ENCODE measurements at regions not wholly inside any gene's neighbourhood (a gene's known extent, or its start where the extent isn't known, plus 50 kb on each side); places are given as distances from the start of the nearest gene placed in this dataset.

DNA sequence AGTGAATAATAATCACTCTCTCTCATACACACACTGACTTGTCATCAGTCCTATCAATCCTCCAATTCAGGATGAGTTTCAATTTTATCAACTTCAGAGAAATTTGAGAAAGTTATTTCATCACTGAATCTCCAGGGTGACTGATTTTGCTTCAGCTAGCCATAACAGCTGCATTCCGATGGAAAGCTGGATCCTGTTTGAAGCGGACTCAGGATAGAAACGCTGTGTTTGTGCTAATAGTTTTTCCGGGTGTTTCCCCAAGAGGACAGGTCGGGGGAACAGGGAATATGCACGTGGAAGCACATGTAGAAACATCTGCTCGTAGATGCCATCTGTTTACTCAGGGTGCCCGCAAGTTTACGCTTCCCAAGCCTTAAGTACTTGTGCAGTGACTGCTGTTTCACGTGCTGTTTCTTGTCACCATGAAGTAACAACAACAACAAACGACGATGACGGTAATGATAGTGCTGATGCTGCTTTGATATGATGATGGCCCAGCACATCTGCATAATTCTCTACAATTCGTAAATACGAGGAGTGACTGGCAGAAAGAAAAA, 263.7 kb upstream of the DAPK1 start:
- no peak overlapping the region for H3K9ac ChIP-seq (ENCODE audit: low read length)
- no peaks in the 10 kb centered on the region for H3K79me2 ChIP-seq (ENCODE audit: low read length)
- no peaks in the 10 kb centered on the region for H3K4me1 ChIP-seq (ENCODE audit: insufficient read depth, low read length)
- H3K4me3 ChIP-seq (ENCODE audit: low read length) = no peak overlapping the region
- intact Hi-C loops (cut with micrococcal nuclease) = no loop called here
- BruUV-seq (replicated peaks) = no TSS peak
- no peak overlapping the region for H2AFZ ChIP-seq (ENCODE audit: low read length)
- no peaks in the 10 kb centered on the region for H3K36me3 ChIP-seq (ENCODE audit: low read depth, low read length)
- CTCF ChIA-PET = no interaction called here
- no peaks in the 10 kb centered on the region for H3K9me2 ChIP-seq (replicated peaks; ENCODE audit: low read length)
- no peak overlapping the region for H3K27ac ChIP-seq (ENCODE audit: low read length)
- no peaks in the 10 kb centered on the region for H3F3A ChIP-seq (ENCODE audit: low read length, unreplicated experiment)
- no peak for DNase-seq
- H4K20me1 ChIP-seq (ENCODE audit: low read length) = no peaks in the 10 kb centered on the region
- no peak for ATAC-seq
- POLR2A ChIA-PET (ENCODE audit: unreplicated experiment) = no interaction called here
- H3K4me2 ChIP-seq (ENCODE audit: low read length) = no peak overlapping the region
- H3K9me3 ChIP-seq (ENCODE audit: low read length) = no peaks in the 10 kb centered on the region
- no peaks in the 10 kb centered on the region for H3K27me3 ChIP-seq (ENCODE audit: low read length)
- TF ChIP-seq, protein P1, sequence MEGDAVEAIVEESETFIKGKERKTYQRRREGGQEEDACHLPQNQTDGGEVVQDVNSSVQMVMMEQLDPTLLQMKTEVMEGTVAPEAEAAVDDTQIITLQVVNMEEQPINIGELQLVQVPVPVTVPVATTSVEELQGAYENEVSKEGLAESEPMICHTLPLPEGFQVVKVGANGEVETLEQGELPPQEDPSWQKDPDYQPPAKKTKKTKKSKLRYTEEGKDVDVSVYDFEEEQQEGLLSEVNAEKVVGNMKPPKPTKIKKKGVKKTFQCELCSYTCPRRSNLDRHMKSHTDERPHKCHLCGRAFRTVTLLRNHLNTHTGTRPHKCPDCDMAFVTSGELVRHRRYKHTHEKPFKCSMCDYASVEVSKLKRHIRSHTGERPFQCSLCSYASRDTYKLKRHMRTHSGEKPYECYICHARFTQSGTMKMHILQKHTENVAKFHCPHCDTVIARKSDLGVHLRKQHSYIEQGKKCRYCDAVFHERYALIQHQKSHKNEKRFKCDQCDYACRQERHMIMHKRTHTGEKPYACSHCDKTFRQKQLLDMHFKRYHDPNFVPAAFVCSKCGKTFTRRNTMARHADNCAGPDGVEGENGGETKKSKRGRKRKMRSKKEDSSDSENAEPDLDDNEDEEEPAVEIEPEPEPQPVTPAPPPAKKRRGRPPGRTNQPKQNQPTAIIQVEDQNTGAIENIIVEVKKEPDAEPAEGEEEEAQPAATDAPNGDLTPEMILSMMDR (conservative IDR thresholded peaks at IDR 0.05; ENCODE audit: low read depth, low read length) = no peak
- TF ChIP-seq EZH2 (IDR thresholded peaks at IDR 0.05; ENCODE audit: low read length, unreplicated experiment) (no peak), EZH2phosphoT487 (IDR thresholded peaks at IDR 0.05; ENCODE audit: borderline replicate concordance, low read length) (no peak)

DNA sequence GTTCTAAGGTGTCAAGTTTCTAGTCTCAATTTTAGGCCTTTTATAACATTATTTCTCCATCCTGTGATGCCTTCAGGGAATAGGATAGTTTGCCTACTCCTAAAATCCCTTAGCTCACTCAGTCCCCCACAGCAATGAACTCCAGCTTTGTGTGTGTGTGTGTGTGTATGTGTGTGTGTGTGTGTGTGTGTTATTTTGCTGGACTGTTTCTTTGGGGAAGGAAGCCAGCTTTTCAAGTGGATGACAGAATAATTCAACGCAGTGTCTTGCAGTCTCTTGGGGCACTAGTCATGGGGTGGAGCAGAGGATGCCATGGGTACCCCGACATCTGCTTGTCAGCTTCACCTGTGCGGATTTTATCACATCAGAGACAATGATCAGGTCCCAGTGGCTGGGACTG, 262.8 kb upstream of the DAPK1 start:
- DNase-seq (no peak), ATAC-seq (no peak)
- H2AFZ ChIP-seq (ENCODE audit: low read length) = no peak overlapping the region
- no peaks in the 10 kb centered on the region for H3F3A ChIP-seq (ENCODE audit: low read length, unreplicated experiment)
- H3K9ac ChIP-seq (ENCODE audit: low read length) = no peak overlapping the region
- no peaks in the 10 kb centered on the region for H3K9me2 ChIP-seq (replicated peaks; ENCODE audit: low read length)
- ChIA-PET CTCF (no interaction called here), POLR2A (ENCODE audit: unreplicated experiment) (no interaction called here)
- H3K4me1 ChIP-seq (ENCODE audit: insufficient read depth, low read length) = no peaks in the 10 kb centered on the region
- H3K36me3 ChIP-seq (ENCODE audit: low read depth, low read length) = no peaks in the 10 kb centered on the region
- no peaks in the 10 kb centered on the region for H3K27me3 ChIP-seq (ENCODE audit: low read length)
- no TSS peak for BruUV-seq (replicated peaks)
- intact Hi-C loops (cut with micrococcal nuclease) = no loop called here
- H3K4me2 ChIP-seq (ENCODE audit: low read length) = no peak overlapping the region
- no peaks in the 10 kb centered on the region for H4K20me1 ChIP-seq (ENCODE audit: low read length)
- TF ChIP-seq EZH2phosphoT487 (IDR thresholded peaks at IDR 0.05; ENCODE audit: borderline replicate concordance, low read length) (no peak), EZH2 (IDR thresholded peaks at IDR 0.05; ENCODE audit: low read length, unreplicated experiment) (no peak)
- TF ChIP-seq, protein P1 (conservative IDR thresholded peaks at IDR 0.05; ENCODE audit: low read depth, low read length) = no peak
- H3K79me2 ChIP-seq (ENCODE audit: low read length) = no peaks in the 10 kb centered on the region
- H3K4me3 ChIP-seq (ENCODE audit: low read length) = no peak overlapping the region
- no peak overlapping the region for H3K27ac ChIP-seq (ENCODE audit: low read length)
- no peaks in the 10 kb centered on the region for H3K9me3 ChIP-seq (ENCODE audit: low read length)

DNA sequence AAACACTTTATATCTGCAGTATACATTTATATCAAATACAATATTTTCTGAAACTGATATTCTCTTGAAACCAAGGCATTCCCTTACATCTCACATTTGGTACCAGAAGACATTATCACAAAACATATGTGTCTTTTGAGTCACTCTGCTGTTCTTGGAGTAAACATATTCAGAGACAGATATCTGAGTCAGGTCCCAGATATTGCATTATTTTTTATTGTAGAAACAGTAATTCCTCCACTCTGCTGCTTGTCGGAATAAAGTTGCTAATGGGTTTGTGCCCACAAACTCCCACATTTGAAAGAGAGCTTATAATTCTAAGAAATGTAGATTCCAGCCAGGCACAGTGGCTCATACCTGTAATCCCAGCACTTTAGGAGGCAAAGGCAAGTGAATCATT, 261.1 kb upstream of the DAPK1 start:
- TF ChIP-seq EZH2phosphoT487 (IDR thresholded peaks at IDR 0.05; ENCODE audit: borderline replicate concordance, low read length) (no peak), EZH2 (IDR thresholded peaks at IDR 0.05; ENCODE audit: low read length, unreplicated experiment) (no peak)
- TF ChIP-seq, protein P1 (conservative IDR thresholded peaks at IDR 0.05; ENCODE audit: low read depth, low read length) = no peak
- H3K4me1 ChIP-seq (ENCODE audit: insufficient read depth, low read length) = no peaks in the 10 kb centered on the region
- H3K4me3 ChIP-seq (ENCODE audit: low read length) = no peak overlapping the region
- no peak overlapping the region for H3K27ac ChIP-seq (ENCODE audit: low read length)
- ChIA-PET CTCF (no interaction called here), POLR2A (ENCODE audit: unreplicated experiment) (no interaction called here)
- no TSS peak for BruUV-seq (replicated peaks)
- H3K36me3 ChIP-seq (ENCODE audit: low read depth, low read length) = no peaks in the 10 kb centered on the region
- no peaks in the 10 kb centered on the region for H3K79me2 ChIP-seq (ENCODE audit: low read length)
- H3F3A ChIP-seq (ENCODE audit: low read length, unreplicated experiment) = no peaks in the 10 kb centered on the region
- intact Hi-C loops (cut with micrococcal nuclease) = no loop called here
- H3K9ac ChIP-seq (ENCODE audit: low read length) = no peak overlapping the region
- no peak overlapping the region for H2AFZ ChIP-seq (ENCODE audit: low read length)
- H3K27me3 ChIP-seq (ENCODE audit: low read length) = no peaks in the 10 kb centered on the region
- H3K9me2 ChIP-seq (replicated peaks; ENCODE audit: low read length) = no peaks in the 10 kb centered on the region
- H3K4me2 ChIP-seq (ENCODE audit: low read length) = no peak overlapping the region
- no peaks in the 10 kb centered on the region for H4K20me1 ChIP-seq (ENCODE audit: low read length)
- ATAC-seq = no peak
- no peak for DNase-seq
- H3K9me3 ChIP-seq (ENCODE audit: low read length) = no peaks in the 10 kb centered on the region

Measured in PC-3 (cell line).